HCT116 (cell line): ENCODE measurements at regions not wholly inside any gene's neighbourhood (a gene's known extent, or its start where the extent isn't known, plus 50 kb on each side); places are given as distances from the start of the nearest gene placed in this dataset.

Source experiments
- ATAC-seq: fragments of 200-7000 bp; cut with Tn5 transposase; 2 replicates; pipeline ENCODE4 v1.9.1; 2020; ENCODE audit warnings: mild to moderate bottlenecking, moderate library complexity
- BruUV-seq: library from RNA; stranded (reverse); fragments of 400-500 nt; replicated peaks from 2 replicates; lab custom pipeline; 2021; lab: Mats Ljungman, UMichigan
- CTCF ChIA-PET: fragments of 300-600 bp; sonication (Branson Sonifier 250); formaldehyde crosslinking; loops from one replicate; lab custom pipeline; 2021; ENCODE audit warnings: antibody characterized with exemption; lab: Charles Lee
- POLR2A ChIA-PET: fragments of 300-600, 350-600 bp; sonication (Branson Sonifier 250); formaldehyde crosslinking; loops from one replicate; lab custom pipeline; 2021; ENCODE audit warnings: antibody characterized with exemption; lab: Charles Lee
- RAD21 ChIA-PET, 2 experiments: fragments of 300-600 bp; sonication (Branson Sonifier 250); formaldehyde crosslinking; loops; one replicate each; lab custom pipeline; 2023; ENCODE audit warnings: low total read pairs in 2 of 2; ENCODE audit not compliant: uncharacterized antibody in 2 of 2, unreplicated experiment in 2 of 2, low non-redundant PET in 1 of 2; lab: Charles Lee
- DNase-seq: peaks from one replicate; pipeline ENCODE4 v3.0.0-alpha.2; 2010; ENCODE audit warnings: low read depth, low spot score
- H2AFZ ChIP-seq: fragments of 200-600 bp; shearing (Covaris generic), sonication (generic); 2 replicates; pipeline ENCODE4 v1.6.1; 2017; ENCODE audit warnings: low read depth, mixed run types, mixed read lengths, antibody characterized with exemption, low read length; ENCODE audit not compliant: poor library complexity, severe bottlenecking
- H3K27ac ChIP-seq: 2 replicates; pipeline ENCODE4 v1.5.1; 2012; ENCODE audit warnings: low read depth, low read length
- H3K27me3 ChIP-seq: fragments of 200-600 bp; sonication (generic); 2 replicates; pipeline ENCODE4 v1.6.1; 2016; ENCODE audit warnings: mixed run types, low read length, mixed read lengths; ENCODE audit not compliant: insufficient read depth
- H3K36me3 ChIP-seq, 2 experiments: fragments of 200-500 bp in 1 of 2; fragments of 200-600 bp in 1 of 2; sonication (Bioruptor generic) in 1 of 2; sonication (generic) in 1 of 2; 2 replicates each; pipeline versions ENCODE4 v1.5.1 to v1.6.1; 2014 to 2016; ENCODE audit warnings: low read length in 2 of 2, inconsistent platforms in 1 of 2, mixed read lengths in 1 of 2, mixed run types in 1 of 2; ENCODE audit not compliant: insufficient read depth in 2 of 2, control insufficient read depth in 1 of 2
- H3K4me1 ChIP-seq, 2 experiments: fragments of 200-600 bp in 1 of 2; sonication (generic) in 1 of 2; 2 replicates each; pipeline versions ENCODE4 v1.5.1 to v1.6.1; 2012 to 2017; ENCODE audit warnings: low read length in 2 of 2, inconsistent platforms in 1 of 2, mild to moderate bottlenecking in 1 of 2, mixed read lengths in 1 of 2, mixed run types in 1 of 2, moderate library complexity in 1 of 2; ENCODE audit not compliant: insufficient read depth in 2 of 2, control insufficient read depth in 1 of 2
- H3K4me2 ChIP-seq: fragments of 200-600 bp; sonication (generic); 2 replicates; pipeline ENCODE4 v1.6.1; 2017; ENCODE audit warnings: mixed run types, low read length, mixed read lengths
- H3K4me3 ChIP-seq, 2 experiments: fragments of 200-600 bp in 1 of 2; sonication (generic) in 1 of 2; replicated peaks in 1 of 2; 2 replicates each; pipeline ENCODE4 v1.5.1; 2011 to 2016; ENCODE audit warnings: low read length in 2 of 2, control low read depth in 1 of 2, low read depth in 1 of 2, mild to moderate bottlenecking in 1 of 2, mixed read lengths in 1 of 2, mixed run types in 1 of 2
- H3K79me2 ChIP-seq: fragments of 200-600 bp; sonication (generic); 2 replicates; pipeline ENCODE4 v1.6.1; 2017; ENCODE audit warnings: mild to moderate bottlenecking, mixed run types, low read length, moderate library complexity, mixed read lengths; ENCODE audit not compliant: insufficient read depth
- H3K9ac ChIP-seq: fragments of 200-600 bp; sonication (generic); 2 replicates; pipeline ENCODE4 v1.6.1; 2016; ENCODE audit warnings: low read length, mixed read lengths
- H3K9me2 ChIP-seq: fragments of 200-600 bp; sonication (generic), shearing (Covaris generic); 2 replicates; pipeline ENCODE4 v1.6.1; 2017; ENCODE audit warnings: mixed run types, mild to moderate bottlenecking, moderate library complexity; ENCODE audit not compliant: insufficient read depth
- H3K9me3 ChIP-seq, 2 experiments: fragments of 200-500 bp in 1 of 2; fragments of 200-600 bp in 1 of 2; sonication (Bioruptor generic) in 1 of 2; sonication (generic) in 1 of 2; 2 replicates each; pipeline ENCODE4 v1.6.1; 2014 to 2017; ENCODE audit warnings: low read length in 2 of 2, mixed read lengths in 2 of 2, inconsistent platforms in 1 of 2, low read depth in 1 of 2, mild to moderate bottlenecking in 1 of 2, mixed run types in 1 of 2, moderate library complexity in 1 of 2; ENCODE audit not compliant: control insufficient read depth in 1 of 2, insufficient read depth in 1 of 2
- H4K20me1 ChIP-seq: fragments of 200-600 bp; sonication (generic), shearing (Covaris generic); 2 replicates; pipeline ENCODE4 v1.6.1; 2017; ENCODE audit warnings: mixed run types, mild to moderate bottlenecking, moderate library complexity; ENCODE audit not compliant: insufficient read depth
- CBX3 ChIP-seq: IDR thresholded peaks from 2 replicates; pipeline ENCODE4 v1.6.1; 2012; ENCODE audit warnings: low read depth
- EZH2 ChIP-seq: fragments of 200-600 bp; sonication (generic); IDR thresholded peaks from 2 replicates; pipeline ENCODE4 v1.6.1; 2017; ENCODE audit warnings: antibody characterized with exemption, mixed run types
- FOSL1 ChIP-seq: IDR thresholded peaks from 2 replicates; pipeline ENCODE4 v1.6.1; 2012; ENCODE audit warnings: low read depth
- POLR2A ChIP-seq: IDR thresholded peaks from 2 replicates; pipeline ENCODE4 v1.7.0; 2011; ENCODE audit warnings: borderline replicate concordance; ENCODE audit not compliant: insufficient read depth, insufficient read length; ENCODE audit errors: extremely low read depth
- POLR2AphosphoS5 ChIP-seq: IDR thresholded peaks from 2 replicates; pipeline ENCODE4 v1.6.1; 2011; ENCODE audit warnings: mild to moderate bottlenecking, low read depth, low read length, moderate library complexity
- RAD21 ChIP-seq: IDR thresholded peaks from 2 replicates; pipeline ENCODE4 v1.6.1; 2012; ENCODE audit warnings: low read depth, mild to moderate bottlenecking
- SP1 ChIP-seq: IDR thresholded peaks from 2 replicates; pipeline ENCODE4 v1.6.1; 2012; ENCODE audit warnings: low read depth
- SRF ChIP-seq: IDR thresholded peaks from 2 replicates; pipeline ENCODE4 v1.6.1; 2012; ENCODE audit warnings: low read depth
- intact Hi-C: fragments of 100-400 bp; cut with micrococcal nuclease; formaldehyde crosslinking; loops from 2 replicates; pipeline ENCODE4 v1.10.0; 2022
- TF ChIP-seq, protein P1 (sequence below): IDR thresholded peaks from 2 replicates; pipeline ENCODE4 v1.6.1; 2011; ENCODE audit warnings: mild to moderate bottlenecking, low read length, moderate library complexity; ENCODE audit not compliant: insufficient replicate concordance; ENCODE audit errors: extremely low read depth
- TF ChIP-seq, protein P2 (sequence below), 3 experiments: fragments of 200-600 bp in 1 of 3; sonication (generic) in 1 of 3; IDR thresholded peaks in 2 of 3; conservative IDR thresholded peaks in 1 of 3; 2 replicates each; pipeline ENCODE4 v1.5.1; 2012 to 2017; ENCODE audit warnings: low read depth in 2 of 3, low read length in 2 of 3, antibody characterized with exemption in 1 of 3, borderline replicate concordance in 1 of 3, control low read depth in 1 of 3, mild to moderate bottlenecking in 1 of 3, mixed read lengths in 1 of 3, mixed run types in 1 of 3, moderate library complexity in 1 of 3; ENCODE audit not compliant: insufficient read depth in 1 of 3

DNA sequence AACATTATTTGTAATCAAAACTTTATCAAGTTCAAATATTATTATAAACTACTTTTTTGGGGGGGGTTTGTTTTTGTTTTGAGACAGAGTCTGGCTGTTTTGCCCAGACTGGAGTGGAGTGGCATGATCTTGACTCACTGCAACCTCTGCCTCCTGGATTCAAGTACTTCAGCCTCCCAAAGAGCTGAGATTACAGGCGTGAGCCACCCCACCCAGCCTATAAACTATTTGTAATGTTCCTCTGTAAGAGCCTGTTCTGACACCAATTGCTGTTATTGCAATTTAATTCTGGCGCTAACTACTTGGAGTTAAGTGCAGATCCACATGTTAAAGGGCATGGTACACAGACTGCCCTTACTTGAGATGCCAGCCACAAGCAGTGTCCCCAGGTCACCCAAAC, 478.1 kb upstream of the NRP1 start:
- Histone ChIP-seq H3K4me1 (no peaks in the 10 kb centered on the region), H3K36me3 (no peaks in the 10 kb centered on the region), H3K79me2 (no peaks in the 10 kb centered on the region), H3K9me3 (no peaks in the 10 kb centered on the region), H3K9me2 (no peaks in the 10 kb centered on the region), H2AFZ (no peak overlapping the region), H3K4me3 (no peak overlapping the region), H3K27me3 (no peaks in the 10 kb centered on the region), H3K4me2 (no peak overlapping the region), H3K27ac (no peak overlapping the region), H3K9ac (no peak overlapping the region), H4K20me1 (no peaks in the 10 kb centered on the region)
- intact Hi-C loops = no loop called here
- DNase-seq (no peak), ATAC-seq (no peak)
- no TSS peak for BruUV-seq
- ChIA-PET POLR2A (no interaction called here), CTCF (no interaction called here), RAD21 (no interaction called here)
- TF ChIP-seq POLR2AphosphoS5 (no peak), EZH2 (no peak)
- TF ChIP-seq, protein P1, sequence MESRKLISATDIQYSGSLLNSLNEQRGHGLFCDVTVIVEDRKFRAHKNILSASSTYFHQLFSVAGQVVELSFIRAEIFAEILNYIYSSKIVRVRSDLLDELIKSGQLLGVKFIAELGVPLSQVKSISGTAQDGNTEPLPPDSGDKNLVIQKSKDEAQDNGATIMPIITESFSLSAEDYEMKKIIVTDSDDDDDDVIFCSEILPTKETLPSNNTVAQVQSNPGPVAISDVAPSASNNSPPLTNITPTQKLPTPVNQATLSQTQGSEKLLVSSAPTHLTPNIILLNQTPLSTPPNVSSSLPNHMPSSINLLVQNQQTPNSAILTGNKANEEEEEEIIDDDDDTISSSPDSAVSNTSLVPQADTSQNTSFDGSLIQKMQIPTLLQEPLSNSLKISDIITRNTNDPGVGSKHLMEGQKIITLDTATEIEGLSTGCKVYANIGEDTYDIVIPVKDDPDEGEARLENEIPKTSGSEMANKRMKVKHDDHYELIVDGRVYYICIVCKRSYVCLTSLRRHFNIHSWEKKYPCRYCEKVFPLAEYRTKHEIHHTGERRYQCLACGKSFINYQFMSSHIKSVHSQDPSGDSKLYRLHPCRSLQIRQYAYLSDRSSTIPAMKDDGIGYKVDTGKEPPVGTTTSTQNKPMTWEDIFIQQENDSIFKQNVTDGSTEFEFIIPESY = no peak

DNA sequence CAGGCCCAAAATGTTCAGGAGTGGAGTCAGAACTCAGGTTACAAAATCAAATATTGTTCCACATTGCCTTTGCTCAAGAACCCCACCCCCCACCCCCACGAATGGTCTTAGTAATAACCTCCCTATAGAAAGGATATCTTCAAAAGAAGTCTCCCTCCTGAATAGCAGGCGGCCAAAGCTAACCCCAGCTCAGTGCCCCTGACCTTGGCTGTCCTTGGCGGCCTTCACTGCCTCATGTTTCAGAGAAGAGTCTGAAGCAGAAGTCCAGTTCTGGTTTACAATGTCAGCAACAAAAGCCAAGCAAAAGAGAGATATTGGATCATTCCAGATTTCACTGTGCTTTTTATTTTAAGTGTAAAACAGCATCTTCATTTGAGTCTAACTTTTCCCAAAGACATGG, 476.5 kb upstream of the NRP1 start:
- intact Hi-C loops = no loop called here
- CTCF ChIA-PET = no interaction called here

More for the DNA sequence above, 476.5 kb upstream of the NRP1 start:
- Histone ChIP-seq H3K9me2 (no peaks in the 10 kb centered on the region), H3K9ac (no peak overlapping the region), H3K36me3 (no peaks in the 10 kb centered on the region), H3K27ac (no peak overlapping the region), H3K79me2 (no peaks in the 10 kb centered on the region), H4K20me1 (no peaks in the 10 kb centered on the region), H3K9me3 (no peaks in the 10 kb centered on the region), H3K27me3 (no peaks in the 10 kb centered on the region), H3K4me3 (no peak overlapping the region), H2AFZ (no peak overlapping the region), H3K4me2 (no peak overlapping the region), H3K4me1 (no peaks in the 10 kb centered on the region)
- ChIA-PET RAD21 (no interaction called here), POLR2A (no interaction called here)
- TF ChIP-seq CBX3 (no peak), FOSL1 (no peak), POLR2A (no peak), SP1 (no peak), SRF (no peak), RAD21 (no peak)
- TF ChIP-seq, protein P2, sequence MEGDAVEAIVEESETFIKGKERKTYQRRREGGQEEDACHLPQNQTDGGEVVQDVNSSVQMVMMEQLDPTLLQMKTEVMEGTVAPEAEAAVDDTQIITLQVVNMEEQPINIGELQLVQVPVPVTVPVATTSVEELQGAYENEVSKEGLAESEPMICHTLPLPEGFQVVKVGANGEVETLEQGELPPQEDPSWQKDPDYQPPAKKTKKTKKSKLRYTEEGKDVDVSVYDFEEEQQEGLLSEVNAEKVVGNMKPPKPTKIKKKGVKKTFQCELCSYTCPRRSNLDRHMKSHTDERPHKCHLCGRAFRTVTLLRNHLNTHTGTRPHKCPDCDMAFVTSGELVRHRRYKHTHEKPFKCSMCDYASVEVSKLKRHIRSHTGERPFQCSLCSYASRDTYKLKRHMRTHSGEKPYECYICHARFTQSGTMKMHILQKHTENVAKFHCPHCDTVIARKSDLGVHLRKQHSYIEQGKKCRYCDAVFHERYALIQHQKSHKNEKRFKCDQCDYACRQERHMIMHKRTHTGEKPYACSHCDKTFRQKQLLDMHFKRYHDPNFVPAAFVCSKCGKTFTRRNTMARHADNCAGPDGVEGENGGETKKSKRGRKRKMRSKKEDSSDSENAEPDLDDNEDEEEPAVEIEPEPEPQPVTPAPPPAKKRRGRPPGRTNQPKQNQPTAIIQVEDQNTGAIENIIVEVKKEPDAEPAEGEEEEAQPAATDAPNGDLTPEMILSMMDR (IDR thresholded peaks at IDR 0.05 in 2 of 3, conservative IDR thresholded peaks at IDR 0.05 in 1 of 3; ENCODE audit: borderline replicate concordance in 1 of 3, insufficient read depth in 1 of 3, low read depth in 2 of 3, low read length in 2 of 3) = no peak
- BruUV-seq = no TSS peak
- DNase-seq (no peak), ATAC-seq (no peak)
